CD4-positive, alpha-beta T cell treated with Interleukin-4 for 4 hours (primary cell): ENCODE measurements at regions not wholly inside any gene's neighbourhood (a gene's known extent, or its start where the extent isn't known, plus 50 kb on each side); places are given as distances from the start of the nearest gene placed in this dataset.

Experiments used
- DNase-seq: peaks from one replicate; pipeline ENCODE4 v3.0.0-alpha.2; 2020

DNA sequence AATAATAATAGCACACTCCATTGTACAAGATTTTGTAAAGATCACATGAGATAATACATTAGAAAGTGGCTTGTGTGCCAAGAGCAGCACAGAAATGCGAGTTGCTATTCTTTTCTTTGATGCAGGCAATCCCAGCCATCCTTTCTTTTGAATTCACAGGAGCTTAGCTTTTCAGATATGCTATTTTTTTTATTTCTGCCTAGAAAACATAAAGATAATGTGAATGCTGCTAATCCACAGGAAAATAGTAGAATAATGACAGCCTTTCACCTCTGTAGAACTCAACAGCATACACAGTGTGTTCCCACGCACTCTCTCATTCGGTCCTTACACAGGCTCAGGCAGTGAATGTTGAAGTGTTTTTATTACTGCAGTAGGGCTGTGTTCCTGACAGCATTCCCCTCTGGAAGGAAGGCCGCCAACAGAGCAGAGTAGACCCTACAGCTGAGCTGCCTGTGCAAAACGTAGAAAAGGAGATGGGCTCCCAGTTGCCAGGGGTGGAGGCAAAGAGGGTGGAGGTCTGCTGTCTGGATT is 138.8 kb upstream of the TAPT1 start:
- DNase-seq, result no peak

DNA sequence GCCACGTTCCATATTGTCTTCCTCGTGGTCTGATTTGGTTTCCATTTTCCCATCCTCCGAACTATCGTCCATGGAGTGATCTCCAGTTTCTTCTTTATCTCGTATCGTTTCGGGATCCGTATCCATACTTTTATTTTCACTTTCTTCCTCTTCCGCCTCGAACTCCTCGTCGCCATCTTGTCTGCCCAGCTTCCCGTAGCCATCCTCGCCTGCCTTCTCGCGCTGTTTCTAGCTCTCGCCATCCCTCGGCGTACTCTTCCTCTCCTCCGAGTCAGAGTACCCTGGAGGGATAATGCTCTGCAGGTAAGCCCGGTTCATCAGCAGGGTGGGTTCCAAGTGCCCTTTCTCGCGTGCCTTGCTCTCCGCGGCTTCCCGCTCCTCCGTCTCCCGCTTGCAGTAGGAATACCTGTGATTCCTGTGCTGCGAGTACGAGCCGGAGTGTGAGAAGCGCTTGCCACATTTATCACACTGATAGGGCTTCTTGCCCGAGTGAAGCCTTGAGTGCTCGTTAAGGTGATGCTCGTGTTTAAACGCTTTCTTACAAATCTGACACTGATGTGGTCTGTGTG is 134.5 kb upstream of the TAPT1 start:
- DNase-seq, result no peak

DNA sequence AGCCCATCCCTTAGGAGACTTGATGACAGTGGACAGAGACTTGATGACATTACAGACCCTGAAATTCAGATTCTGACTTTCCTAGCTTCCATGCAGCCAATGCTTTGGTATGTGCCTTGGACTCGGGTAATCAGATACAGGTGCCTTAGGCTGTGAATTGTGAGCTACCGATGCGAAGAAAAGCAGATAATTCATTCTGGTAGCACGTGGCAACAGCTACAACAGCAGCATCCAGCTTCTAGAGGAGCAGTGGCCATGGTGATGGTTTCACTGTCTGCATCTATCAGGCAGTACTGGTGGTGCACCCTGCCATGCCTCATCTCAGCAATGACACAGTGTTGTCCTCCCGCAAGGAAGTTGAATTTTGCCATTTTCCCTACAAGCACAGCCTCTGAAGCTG is 126.9 kb upstream of the TAPT1 start:
- DNase-seq, result no peak

DNA sequence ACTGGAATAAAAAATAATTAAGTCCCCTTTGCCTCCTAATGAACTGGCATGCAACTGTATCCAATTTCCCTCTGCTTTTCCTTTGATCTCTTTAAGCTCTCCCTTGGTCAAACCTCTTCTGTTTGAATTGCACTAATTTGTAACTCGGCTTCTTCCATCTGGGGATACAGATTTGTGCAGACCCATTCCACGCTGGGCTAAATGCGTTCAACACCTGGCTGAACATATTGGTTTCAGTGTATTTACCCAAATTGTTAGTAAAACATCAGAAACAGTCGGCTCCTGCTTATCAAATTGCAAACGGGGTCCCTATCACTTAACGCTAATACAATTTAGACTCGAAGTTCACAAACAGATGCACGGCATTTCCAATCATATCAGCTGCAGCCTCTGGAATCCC is 124.9 kb upstream of the TAPT1 start:
- no peak for DNase-seq

DNA sequence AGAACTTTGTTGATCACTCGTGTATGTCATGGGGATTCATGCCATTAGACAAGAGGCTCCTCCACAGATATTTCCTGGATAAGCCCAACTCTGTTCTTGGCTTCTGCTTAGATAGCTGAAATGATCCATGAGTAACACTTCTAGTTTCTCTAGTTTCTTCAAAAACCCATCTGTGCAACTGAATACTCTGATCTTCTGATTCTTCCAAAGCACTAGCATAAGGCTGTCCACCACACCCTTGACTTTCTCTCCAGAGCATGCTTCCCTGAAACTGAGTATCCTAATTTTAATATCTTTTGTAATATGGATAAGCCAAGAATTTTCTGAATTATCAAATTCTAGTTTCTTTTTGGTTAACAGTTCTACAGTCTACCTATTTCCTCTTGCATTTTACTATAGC is 118.6 kb upstream of the TAPT1 start:
- no peak for DNase-seq

DNA sequence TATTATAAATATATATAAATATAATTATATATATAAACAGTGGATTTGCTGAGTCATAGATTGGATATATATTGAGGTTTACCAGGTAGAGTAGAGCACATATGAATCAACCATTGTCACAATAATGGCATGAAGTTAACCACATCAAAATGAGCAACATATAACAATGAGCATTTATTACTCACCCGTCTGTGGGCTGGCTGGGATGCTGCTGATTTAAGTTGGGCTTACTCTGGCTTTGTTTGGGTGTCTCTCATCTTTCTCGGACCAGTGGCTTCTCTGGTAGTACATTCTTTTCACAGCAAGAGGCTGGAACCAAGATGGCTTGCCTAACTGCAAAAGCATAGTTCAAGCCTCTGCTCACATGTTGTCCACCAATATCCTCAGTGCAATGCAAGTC is 111.7 kb upstream of the TAPT1 start:
- DNase-seq, result no peak

DNA sequence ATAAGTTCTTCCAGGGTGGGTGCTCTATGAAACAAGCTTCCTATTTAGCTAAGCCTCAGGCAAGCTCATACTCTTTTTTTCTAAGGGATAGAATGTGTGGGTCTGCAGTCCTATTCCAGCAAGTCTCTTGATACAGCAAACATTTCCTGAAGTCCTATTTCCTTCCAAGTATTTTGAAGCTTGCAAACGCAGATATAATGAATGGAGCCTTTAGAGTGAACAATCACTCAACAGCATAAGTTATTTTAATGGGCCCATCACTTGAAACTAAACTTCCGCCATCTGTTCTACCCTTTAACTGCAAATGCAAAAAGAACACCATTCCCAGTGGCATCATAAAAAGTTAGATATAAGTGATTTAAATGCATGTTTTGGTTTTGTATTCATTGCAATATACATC is 108.3 kb upstream of the TAPT1 start:
- no peak for DNase-seq

DNA sequence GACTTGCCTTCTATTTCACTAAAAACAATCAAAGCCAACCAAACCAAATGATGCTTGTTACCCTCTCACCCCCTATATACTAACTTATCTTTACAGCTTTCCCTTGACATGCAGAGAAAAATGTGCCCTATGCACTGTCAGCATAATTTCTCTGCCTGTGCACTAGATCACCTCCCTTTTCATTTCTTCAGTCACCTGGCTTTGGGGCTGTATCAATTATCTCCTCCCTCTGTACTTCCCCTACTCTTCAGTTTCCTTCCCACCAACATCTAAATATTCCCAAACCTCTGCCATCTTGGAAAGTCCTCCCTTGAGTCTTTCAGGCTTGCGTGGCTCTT is 103.5 kb upstream of the TAPT1 start:
- DNase-seq, result no peak

DNA sequence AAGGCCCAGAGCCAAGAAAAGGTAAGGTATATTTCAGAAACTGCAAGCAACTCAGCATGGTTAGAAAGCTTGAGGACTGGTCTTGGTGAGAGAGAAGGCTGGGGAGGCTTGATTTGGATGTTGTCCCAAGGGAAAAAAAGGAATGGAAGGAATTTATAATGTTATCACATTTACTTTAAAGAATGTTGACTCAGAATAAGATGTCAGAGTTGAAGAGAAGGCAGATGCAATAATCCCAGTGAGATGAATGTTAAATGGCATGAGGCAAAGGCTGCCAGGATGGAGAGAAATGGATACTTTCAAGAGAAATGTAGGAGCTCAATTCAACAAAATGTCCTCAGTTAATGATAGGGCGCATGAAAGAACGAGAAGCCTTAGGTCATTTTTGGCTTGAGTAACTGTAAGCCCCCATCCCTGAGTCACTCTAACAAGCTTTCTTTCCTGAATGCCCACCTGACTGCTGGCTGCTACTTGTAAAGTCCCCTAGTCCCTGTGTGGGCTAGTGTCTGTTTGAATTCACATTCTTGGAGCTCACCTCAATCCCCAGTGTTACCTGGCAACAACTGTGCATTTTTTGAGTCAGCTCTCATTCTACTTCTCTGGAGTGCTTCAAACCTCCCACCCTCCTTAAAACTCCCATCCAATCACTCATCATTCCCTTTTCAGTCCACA is 103.0 kb upstream of the TAPT1 start:
- no peak for DNase-seq

DNA sequence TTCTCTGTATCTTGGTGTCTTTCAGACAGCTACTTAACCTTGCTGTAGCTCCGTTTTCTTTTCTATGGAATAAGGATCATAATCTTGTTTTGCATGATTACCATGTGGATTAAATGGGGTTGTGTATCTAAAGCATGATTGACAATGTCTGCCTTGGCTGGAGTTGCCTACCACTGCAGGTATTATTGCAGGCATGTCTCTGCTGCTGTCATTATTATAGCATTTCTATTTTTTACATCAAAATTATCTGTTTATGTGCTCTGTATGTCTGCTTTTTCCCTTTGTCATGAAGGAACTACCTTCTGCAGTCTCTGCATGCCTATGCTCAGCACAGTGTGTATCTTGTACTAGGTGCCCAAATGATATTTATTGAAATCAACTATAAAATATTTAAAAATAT is 95.9 kb upstream of the TAPT1 start:
- DNase-seq, result no peak

DNA sequence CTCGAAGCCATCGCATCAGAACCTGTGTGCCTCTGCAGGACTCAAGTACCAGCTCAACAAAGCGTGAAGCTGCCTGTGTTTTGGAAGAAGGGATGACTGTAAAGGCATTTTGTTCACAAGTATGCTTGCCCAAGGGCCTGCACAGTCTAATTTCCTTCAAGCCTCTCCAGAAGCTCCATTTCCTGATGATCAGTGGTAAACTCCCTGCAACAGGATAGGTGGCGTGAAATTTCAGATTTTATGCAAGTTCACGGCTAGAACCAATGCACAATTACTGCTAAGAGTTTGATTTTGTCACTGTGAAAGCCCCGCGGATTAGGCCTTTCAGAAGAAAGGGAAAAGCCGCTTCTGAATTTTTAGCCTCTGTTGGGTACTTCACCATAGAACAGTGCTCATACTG is 89.2 kb upstream of the TAPT1 start:
- no peak for DNase-seq

DNA sequence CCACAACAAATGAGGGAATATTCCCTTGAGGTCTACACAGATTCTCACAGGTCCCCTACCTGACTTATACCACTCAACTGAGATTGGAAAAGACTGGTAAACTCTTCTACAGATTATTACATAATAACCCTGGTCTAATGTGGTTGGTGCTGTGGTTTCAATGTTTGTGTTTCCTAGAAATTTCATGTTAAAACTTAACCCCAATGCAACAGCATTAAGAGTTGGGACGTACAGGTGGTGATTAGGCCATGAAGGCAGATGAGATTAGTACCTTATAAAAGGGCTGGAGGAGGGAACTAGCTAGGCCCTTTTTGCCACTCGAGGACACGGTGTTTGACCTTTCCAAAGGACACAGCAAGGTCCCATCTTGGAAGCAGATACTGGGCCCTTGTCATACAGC is 84.3 kb upstream of the TAPT1 start:
- DNase-seq, result no peak

DNA sequence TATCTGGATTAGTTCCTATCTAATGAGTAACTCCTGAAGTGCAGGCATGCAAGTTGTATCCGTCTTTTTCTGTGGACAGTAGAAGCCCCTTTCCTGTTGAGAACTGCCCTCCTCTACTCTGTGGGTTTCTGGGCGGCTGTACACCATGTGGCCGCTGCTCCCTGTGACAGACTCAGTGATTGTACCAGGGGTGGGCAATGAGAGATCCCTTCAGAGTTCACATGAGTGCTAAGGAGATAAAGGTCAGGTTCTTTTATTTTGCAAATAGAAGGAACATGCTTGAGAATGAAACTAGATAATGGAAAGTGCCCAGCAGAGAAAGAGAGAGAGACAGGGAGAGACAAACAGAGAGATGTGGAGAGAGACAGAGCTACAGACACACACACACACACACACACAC is 76.4 kb upstream of the TAPT1 start:
- DNase-seq, result no peak

DNA sequence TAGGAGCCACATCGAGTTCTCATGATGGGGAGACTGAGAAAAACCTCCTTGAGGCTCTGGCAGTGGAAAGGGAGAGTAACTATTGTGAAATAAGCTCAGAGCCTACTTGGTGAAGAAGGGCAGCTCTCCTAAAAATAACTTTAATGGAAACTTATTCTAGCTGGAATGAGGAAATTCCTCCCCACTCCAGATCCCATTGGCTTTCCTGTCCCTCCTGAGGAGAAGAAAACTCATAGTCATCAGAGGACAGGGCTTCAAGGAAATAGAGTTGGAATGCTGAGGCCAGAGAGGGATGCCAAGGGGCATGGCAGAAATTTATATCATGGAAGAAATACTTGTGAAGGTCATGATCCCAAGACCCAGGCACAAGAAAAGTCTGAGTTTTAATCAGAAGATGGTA is 70.7 kb upstream of the TAPT1 start:
- no peak for DNase-seq

DNA sequence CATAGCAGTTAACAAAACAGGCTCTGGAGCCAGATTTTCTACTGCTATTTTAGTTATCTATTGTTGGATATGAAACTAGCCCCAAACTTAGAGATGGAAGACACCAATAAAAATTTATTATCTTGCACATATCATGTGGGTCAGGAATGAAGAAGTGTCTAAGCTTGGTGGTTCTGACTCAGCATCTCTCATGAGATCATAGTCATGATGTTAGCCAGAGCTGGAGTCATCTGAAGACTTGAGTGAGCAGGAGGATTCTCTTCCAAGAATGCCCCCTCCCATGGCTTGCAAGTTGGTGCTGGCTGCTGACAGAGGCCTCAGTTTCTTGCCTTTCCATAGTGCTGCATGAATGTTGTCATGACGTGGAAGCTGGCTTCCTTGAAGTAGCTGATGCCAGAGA is 68.2 kb upstream of the TAPT1 start:
- DNase-seq, result no peak

DNA sequence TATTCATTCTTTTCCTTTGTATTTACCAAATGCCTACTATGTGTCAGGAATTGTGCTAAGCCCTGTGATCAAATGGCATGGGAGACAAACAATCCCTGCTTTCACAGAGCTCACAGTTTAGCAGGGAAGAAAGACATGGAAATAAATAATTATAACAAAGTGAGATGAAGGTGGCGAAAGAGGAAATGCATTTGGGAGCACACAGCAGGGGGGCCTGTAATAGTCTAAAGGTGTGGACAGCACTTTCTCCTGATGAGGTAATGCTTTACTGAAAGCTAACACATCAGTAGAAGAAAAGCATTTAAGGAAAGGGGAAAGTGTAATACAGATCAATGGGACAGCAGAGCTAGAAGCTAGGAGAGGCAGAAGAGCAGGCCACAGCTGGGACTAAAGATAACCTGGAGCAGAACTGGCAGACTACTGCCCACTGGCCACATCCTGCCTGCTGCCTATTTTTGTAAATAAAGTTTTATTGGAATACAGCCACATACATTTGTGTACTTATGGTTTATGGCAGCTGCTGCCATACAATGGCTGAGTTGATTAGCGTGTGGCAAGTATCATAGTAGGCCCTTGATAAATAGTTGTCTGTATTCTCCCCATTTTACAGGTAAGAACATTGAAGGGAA is 67.1 kb upstream of the TAPT1 start:
- DNase-seq, result no peak

DNA sequence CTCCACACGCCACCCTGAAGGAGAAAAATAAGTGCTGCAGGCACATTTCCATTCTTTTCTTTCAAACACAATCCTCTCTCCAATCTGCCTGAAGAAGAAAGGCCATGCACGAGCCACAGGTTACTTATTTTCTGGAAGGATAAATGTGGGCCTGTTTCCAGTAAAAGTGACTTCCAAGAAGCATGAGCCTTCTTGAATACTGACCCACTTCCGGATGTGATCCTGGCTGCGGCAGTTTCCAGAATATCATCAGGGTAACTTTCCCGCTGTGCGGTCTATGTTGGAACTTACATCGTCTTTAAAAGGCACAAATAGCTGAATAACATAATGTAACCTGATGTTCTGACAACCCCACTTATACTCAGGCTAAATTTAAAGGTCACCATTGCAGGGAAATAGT is 66.3 kb upstream of the TAPT1 start:
- no peak for DNase-seq

DNA sequence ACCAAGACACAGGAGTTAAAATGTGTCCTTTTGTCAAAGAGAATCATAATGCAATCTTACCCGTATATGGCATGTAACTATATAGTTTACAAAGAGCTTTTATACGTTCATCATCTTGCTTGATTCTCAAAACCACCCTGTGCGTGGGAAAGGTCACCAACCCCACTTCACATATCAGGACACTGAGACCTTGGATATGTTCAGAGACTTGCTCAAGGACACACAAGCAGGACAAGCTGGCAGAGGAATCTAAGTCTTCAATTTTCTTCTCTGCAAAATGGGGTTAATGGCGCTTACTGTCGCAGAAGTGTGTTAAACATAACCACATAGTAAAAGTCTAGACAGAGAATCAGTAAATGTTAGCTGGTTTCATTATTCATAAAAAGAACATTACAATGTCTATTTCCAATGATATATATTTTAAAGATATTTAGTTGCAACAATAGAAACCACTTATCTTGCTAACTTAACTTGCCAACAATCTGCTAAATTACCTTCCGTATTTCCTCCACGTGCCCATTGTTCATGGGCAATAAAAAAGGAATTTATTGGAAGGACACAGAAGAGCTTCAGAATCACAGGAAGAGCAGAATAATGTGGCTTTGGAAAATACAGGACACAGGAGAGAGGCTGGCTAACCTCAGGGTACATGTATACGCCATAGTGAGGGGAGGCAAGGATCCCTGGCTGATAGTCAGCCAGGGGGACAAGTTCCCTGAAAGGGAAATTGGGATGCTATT is 64.6 kb upstream of the TAPT1 start:
- DNase-seq, result no peak

DNA sequence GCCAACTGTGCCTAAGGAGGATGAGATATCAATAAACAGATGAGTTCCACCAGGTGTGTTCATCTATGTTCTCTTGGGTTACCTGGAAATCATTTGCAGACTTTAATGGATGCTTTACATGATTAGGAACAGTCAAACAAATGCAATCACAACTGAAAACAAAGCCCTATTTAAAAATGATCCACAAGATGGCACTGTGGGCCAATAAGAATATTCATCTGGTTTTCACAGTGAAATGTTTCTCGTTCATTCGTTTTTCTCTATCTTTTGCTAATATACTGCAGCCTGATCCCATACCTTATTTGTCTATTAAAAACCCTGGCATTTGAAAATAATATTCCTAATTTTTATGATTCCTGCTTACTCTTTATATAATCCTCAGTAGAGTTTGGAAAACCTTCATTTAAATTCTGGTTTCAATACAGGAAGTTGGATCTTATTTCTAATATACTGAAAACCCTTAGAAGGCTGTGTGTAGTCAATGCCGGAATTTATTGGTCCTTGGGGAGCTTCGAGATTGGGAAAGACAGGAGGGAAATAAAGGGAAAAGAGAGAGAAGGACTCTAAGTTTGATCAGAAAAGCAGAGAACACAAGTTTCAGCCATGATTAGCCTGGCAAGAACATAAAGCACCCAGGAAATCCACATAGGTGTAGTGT is 63.8 kb upstream of the TAPT1 start:
- DNase-seq, result peak; percentile 34

DNA sequence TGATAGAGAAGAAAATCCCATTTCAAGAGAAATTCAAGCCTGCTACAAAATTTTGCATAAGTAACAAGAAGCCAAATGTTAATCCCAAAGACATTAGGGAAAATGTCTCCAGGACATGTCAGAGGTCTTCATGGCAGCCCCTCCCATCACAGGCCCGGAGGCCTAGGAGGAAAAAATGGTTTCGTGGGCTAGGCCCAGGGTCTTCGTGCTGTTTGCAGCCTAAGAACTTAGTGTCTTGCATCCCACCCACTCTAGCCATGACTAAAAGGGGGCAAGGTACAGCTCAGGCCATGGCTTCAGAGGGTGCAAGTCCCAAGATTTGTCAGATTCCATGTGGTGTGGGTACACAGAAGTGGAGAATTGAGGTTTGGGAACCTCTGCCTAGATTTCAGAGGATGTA is 57.8 kb upstream of the TAPT1 start:
- DNase-seq, result no peak

DNA sequence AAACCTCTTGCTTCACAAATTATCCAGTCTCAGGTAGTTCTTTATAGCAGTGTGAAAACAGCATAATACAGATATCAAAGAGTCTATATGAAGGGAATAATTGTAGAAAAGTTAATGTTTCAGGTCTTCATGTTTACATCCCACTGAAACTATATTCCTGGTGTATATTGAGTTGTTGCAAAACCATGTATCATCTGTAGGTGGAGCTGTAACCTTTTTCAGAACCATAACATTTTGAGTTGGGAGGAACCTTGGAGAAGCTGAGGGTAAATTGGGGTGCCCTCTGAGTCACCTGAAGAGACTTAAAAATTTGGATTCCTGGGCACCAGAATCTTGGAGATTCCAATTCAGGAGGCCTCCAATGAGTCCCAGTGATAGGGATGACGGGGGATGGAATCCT is 51.9 kb upstream of the TAPT1 start:
- DNase-seq, result no peak
